HG02884 (cell line): ENCODE measurements at regions not wholly inside any gene's neighbourhood (a gene's known extent, or its start where the extent isn't known, plus 50 kb on each side); places are given as distances from the start of the nearest gene placed in this dataset.
"Not testable (repeated sequence)": the region's sequence is repeated elsewhere in the genome, so short reads cannot be mapped to it uniquely, and the experiment has no call there.

Source experiments
- ATAC-seq: cut with Tn5 transposase; IDR thresholded peaks from one replicate; pipeline ENCODE4 v1.9.1; 2021; ENCODE audit warnings: mild to moderate bottlenecking, moderate library complexity; ENCODE audit not compliant: unreplicated experiment

DNA sequence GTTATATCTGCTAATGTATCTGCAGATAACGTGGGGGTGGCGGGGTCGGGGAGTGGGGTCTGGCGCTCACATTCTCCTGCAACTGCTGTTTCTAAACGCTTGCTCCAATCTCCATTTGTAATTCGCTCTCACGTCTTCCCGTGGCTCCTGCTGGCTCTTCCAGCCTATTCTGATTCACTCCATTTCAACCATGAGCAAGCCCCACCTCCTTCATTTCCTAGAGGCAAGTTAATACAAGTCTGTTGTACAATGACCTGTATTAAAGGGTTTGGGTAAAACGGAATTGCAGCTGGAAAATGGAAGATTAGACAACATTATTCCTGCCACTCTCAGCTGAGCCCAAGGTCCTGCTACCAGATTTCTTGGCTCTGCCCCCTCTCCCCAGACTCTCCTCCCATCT, 132.3 kb downstream of the CSNK2A3 start:
- no peak for ATAC-seq

DNA sequence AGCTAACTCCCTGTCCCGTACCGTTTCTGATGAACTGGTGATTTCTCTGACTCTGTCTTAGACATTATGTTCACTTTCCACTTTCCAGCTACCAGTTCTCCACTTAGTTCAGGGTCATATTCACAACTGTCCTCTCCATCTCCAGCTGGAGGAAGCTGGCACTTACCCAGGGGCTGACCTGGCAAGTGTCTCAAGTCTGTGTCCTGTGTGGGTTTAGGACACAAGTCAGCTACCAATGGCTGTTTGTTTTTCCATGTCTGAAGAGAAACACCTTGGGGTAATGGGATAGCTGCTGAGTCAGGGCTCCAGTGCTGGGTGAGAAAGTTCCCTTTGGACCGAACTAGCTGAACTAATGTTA, 134.4 kb downstream of the CSNK2A3 start:
- no peak for ATAC-seq

DNA sequence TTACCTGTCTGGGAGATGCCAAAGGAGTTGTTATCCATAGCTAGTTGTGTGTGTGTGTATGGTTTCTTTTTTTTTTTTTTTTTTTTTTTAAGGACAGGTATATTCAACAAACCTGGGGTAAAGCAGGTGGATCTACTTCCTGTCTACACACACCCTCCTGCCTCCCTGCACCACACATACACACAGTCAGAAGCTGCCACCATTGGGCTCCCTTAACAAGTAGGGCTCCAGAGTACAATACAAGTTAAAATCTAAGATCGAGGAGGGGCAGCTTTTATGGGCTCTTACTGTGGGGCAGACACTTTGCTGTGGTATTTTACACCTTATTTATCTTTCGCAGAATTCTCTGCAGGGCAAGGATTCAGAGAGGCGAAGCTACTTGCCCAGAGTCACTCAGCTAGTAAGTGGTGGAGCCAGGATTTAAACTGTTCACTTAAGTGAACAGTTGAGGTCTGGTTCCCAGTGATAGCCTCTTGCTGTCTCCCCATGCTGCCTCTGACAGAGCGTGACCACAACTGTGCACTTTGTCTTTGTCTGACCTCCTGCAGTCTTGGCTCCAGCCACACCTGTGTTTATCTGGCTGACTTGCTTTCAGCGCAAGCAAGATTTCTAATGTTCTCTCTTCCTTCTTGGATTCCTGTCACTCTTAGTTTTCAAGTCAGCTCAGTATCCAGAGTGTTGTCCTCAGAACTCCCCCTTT, 135.0 kb downstream of the CSNK2A3 start:
- no peak for ATAC-seq

DNA sequence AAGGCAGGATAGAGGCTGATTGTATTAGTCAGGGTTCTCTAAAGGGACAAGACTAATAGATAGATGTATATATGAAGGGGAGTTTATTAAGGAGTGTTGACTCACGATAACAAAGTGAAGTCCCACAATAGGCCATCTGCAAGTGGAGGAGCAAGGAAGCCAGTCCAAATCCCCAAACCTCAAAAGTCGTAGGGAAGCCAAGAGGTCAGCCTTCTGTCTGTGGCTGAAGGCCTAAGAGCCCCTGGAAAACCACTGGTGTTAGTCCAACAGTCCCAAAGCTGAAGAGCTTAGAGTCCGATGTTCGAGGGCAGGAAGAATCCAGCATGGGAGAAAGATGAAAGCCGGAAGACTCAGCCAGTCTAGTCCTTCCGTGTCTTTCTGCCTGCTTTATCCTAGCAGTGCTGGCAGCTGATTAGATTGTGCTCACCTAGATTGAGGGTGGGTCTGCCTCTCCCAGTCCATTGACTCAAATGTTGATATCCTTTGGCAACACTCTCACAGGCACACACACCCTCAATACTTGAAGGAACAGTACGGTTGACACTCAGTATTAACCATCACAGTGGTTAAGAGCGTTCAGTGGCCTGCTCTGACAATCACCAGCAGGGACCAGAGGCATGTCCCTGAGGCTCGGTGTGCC, 135.6 kb downstream of the CSNK2A3 start:
- no peak for ATAC-seq

DNA sequence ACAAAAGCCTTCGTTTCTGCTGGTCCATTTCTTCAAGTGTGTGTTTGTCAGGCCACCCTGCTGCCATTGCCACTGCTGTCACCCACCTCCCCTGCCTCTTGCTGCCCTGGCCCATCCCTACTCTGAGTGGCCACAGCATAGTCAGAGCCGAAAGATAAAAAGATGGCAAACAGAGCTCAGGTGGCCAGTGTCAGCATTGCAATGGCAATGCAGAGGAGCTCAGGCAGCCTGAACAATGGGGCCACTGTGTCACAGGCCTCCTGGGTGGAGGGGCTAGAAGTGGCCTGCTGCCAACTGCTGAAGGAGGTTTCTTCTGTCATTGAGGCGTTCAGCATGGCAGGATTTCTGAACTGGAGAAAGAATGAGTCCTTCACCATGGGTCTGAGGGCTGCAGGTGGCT, 137.1 kb downstream of the CSNK2A3 start:
- ATAC-seq = no peak

DNA sequence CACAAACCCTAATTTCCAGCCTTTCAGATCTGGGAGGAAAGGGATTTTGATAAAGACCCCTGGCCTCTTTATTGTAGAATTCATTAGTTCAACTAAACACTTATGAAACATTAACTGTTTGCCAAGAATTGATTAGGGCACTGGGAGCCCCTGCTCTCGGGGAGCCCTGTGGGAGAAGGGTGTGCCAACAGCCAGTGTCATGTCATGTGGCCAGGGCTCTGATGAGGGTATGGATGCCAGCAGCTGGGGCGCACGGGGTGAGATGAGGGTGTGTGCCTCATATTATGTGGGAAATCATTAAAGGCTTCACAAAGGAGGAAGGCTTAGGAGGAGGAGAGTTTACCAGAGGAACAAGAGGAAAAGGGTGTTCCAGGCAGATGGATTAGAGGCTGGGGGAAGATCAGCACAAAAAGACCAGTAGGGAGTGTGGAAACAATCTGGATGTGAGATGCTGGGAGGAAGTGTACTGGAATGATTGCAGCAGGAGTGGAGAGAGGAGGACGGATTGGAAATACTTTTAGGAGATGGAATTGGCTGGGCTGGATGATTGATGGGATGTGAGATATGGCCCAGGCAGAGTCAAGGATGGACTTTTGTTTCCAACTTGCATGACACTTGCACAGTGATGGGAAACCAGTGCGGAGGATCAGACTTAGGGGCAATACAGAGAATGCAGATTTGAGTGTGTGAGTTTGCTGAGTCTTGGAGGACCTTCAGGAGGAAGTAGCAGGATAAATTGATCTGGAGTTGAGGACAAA, 137.8 kb downstream of the CSNK2A3 start:
- ATAC-seq = no peak

DNA sequence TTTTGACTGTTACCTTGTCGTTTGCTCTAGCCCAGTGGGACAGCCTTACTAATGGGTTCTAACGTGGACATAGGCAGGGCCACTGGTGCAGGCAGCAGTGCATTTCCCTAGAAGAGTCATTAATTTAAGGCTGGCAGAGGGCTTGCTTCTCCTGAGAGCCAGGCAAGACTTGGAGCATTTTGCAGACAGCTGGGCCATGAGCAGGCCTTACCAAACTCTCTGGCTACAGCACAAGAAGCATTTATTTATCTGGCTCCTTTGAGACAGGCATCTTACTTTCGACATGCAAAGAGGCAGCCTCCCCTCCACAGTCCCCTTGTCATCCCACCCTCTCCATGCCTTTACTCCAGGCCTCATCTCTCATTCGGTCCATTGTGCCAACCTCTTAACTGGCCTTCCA, 139.9 kb downstream of the CSNK2A3 start:
- no peak for ATAC-seq

DNA sequence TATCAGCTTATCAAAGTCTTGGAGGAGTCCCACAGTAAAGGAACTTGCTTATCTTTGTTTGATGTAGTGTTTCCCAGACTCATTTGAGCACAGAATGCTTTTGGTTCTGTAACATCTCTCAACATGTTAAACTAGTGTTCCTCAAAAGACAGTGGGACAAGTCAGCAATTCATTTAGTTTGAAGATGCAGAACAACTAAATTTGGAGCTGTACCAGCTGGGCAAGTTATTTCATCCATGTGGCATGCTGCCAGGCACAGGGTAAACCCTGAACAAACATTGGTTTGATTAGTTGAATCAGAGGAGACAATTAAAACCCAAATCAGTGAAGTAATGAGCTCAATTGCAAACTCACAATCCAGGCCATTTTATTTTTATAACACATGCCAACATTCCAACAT, 141.2 kb downstream of the CSNK2A3 start:
- ATAC-seq = no peak

DNA sequence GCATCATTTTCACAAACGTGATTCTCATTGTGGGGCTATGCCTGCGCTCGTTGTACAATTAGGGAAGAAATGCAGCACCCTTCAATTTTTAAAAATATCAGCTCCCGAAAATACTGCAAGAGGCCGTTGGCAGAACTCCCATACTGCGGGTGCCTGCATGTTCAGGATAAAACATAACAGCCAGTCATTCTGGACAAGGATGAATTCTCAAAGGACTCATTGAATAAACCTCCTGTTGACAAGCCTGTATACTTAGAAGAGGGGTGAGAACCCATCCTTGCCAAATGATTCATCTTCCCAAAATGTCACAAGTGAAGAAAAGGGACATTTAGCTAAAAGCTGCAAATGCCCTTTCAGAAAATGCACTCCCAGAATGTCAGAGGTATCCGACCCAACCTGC, 141.9 kb downstream of the CSNK2A3 start:
- ATAC-seq = no peak

DNA sequence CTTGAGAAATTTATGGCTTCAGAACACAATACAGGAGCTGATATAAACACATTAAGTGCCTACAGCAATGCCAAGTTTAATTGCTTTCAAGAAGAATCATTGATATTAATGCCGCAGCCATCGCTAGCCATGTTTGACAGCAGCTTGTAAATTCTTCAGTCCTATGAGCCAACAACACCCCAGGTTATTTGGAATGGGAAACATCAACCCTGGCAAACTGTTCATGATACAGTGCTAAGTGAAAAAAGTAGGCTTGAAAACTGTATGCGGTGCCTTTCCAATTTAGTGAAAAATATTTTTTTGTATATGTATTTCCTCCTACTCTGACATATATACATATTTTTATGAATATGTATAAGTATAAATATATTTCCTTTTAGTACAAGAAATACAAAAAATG, 142.6 kb downstream of the CSNK2A3 start:
- no peak for ATAC-seq

DNA sequence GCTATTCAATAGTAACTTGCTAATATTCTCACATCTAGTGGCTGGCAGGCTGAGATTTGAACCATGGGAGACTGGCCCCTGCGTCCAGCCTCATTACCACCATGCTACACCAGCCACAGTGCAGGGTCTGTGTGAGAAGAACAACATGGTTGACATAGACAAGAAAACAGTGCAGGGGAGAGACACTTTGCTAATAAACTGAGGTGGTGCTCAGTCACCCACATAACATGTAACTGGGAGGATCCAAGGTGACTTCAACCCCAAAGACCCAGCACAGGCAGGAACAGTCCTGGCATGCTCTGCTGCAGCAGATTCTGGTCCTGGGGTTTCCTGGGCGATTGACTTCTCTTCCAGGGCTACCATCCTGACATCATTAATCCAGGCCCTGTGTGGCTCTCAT, 143.1 kb downstream of the CSNK2A3 start:
- no peak for ATAC-seq

DNA sequence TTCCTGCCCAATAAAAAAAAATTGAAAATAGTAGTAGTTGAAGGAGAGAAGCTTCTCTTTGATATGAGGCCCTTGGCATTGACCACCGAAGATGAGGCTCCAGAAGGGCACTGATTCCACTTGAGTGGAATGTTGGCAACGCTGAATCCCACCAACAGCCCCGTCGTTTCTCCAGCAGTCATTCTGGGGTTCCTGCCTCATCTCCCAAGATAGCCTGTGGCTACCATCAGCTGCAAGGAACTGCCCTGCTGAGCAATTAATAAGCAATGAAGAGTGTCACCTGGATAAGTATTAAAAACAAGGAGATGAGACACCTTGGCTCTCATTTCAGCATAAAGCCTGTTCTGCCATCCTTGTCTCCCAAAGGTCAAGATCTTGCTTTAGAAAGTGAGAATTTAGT, 144.1 kb downstream of the CSNK2A3 start:
- no peak for ATAC-seq

DNA sequence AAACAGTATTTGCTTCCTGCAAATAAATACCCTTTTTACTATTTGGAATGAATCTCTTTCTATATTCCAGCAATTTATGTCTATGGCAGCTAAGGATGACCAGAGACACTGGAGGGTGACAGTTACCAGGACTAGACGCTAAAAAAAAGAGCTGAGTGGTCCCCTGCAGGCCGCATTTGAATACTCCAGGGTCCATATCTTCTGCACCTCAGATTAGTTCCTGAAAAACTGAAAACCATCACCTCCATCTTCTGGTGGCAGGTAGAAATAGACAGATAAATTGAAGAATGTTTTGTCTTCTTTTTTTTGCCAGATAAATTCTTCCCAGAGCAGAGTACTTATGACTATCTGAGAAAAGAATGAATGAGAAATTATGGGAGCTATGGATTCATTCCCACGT, 145.6 kb downstream of the CSNK2A3 start:
- ATAC-seq = no peak

DNA sequence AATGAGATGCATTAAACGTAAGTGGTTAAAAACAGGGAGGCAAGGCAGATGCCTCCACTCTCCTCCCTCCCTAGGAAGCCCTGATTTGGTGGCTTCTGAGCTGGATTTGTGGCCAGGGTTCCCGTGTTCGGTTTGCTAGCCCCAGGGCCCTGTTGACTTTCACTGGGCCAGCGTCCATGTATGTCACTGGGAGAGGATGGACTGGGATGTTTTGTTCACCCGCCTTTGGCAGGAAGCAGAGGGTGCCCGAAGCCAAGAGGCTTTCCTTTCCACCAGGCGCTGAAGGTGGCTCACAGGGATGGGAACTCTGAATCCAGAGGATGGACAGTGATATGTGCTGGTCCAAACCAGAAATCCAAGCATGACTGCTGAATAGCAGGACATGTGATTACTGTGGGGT, 146.6 kb downstream of the CSNK2A3 start:
- ATAC-seq = no peak

DNA sequence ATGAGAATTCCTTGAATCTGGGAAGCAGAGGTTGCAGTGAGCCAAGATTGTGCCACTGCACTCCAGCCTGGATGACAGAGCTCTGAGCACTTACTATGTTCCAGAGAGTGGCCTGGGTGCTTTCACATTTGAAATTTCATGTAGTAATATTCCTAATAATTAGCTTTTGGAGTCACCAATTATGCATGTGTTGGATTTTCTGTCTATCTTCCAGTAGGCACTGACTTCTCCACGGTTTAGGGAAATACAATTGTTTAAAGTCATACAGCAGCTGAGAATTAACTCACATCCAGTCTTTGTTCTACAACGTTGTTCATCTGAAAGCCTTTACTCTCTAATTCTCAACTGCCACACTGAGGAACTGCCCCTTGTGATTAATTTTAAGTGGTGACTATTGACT, 150.2 kb downstream of the CSNK2A3 start:
- ATAC-seq = no peak

DNA sequence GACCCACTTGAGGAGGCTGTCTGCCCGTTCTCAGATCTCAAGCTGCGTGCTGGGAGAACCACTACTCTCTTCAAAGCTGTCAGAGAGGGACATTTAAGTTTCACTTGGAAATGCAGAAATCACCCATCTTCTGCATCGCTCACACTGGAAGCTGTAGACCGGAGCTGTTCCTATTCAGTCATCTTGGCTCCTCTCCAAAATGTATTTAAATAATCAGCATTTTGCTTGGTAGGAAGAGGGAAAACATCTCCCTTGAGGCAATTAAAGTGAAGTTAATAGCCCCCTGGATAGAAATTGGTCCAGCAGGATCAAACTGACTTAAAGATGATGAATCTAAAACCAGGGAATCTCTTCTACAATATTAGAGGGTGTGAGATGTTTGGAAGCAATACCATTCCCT, 151.7 kb downstream of the CSNK2A3 start:
- ATAC-seq = not testable (repeated sequence)

DNA sequence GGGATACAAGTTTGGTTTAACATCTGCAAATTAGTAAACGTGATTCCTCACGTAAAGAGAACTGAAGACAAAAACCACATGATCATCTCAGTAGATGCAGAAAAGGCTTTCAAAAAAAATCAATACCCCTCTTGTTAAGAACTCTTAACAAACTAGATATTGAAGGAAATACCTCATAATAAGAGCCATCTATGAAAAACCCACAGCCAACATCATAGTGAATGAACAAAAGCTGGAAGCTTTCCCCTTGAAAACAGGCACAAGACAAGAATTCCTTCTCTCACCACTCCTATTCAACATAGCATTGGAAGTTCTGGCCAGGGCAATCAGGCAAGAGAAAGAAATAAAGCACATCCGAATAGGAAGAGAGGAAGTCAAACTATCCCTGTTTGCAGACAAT, 160.5 kb downstream of the CSNK2A3 start:
- no peak for ATAC-seq

DNA sequence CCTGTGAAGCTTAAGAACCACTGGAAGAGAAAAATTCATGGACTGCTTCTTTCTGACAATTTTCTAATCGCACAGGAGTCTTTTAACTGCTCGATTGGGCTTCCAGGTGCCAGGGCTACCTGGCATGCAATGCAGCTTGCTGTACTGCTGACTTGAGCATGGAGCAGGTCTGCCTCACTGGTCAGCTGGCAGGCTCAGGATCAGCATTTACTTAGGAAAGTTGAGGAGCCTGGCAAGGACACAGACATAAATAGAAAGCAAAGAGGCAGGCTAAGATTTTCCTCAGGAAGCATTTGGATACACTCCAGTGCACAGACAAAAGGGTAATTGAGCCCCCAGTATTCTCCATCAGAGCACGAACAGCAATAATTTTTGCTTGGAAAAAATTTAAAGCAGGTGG, 163.5 kb downstream of the CSNK2A3 start:
- no peak for ATAC-seq

DNA sequence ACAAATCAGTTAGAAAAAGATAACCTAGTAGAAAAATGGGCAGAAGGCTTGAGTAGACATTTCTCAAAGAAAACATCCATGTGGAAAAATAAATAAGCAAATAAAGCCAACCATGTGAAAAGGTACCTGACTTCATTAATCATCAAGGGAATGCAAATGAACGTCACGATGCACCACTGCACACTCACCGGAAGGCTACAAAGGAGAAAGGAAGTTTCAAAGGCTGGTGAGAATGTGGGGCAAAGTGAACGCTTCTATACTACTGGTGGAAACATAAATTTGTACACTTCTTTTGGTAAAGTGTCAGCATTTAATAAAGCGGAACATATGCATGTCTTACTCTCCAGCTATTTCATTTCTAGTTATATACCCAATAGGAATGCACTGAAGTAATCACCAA, 166.8 kb downstream of the CSNK2A3 start:
- ATAC-seq = no peak

DNA sequence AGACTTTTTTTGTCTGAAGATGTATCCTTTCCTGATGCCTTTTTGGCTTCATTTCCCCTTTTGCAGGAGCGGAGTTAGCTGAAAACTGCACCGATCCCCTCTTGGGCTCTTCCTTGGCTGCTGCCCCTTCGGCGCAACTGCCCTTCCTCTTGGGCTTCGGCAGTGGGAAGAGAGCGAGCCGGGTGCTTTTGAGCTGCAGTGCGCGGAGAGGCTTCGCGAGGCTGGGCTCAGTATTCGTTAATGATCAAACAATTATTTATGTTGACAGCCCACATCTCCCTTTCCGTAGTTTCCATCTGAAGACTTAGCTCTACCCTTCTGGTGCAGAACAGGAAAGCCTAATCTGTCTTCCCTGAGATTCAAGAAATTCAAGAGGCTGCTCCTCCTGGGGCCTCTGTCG, 170.8 kb downstream of the CSNK2A3 start:
- no peak for ATAC-seq

DNA sequence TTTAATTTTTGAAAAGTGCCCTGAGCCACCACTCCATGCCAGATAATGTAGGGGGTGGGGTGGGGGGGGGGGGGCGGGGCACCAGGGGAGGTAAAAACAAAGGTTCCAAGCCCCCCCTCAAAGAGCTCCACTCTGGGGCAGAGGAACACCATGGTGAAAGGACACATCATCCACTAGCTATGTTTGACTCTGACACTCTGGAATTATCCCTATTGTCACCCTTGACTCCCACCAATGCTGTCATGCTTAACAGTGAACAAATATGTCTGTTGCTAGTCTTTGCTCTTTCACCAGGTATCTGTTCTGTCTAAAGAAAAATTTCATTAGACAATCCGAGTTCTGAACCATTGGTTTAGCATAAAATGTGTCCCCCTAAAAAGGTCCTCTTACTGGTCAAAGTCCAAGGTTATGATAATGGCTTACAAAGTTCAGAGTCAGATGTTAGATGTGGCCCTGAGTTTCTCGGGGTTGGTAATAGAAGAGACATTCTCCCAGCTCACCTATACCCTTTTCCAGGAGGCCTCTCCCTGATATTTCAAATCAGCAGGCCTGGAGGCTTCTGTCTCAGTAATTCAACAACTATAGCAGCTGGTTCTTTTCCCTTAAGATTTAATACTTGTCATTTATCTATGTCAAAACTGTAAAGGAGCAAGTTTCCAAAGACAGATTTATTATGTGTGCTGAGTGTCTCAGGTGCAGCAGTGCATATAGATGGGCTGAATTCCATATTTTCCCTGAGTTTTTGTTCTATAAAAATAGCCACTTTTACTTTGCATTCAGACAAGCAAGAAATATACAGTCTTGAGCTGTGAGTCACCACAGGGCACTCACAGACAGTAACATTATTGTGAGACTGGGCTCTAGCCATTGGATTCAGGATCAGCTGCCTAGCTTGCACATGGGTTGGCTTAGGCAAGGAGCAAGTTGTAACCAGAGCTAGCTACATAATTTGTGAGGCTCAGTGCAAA, 174.1 kb downstream of the CSNK2A3 start:
- no peak for ATAC-seq
